ENCODE measurements at regions not wholly inside any gene's neighbourhood (a gene's known extent, or its start where the extent isn't known, plus 50 kb on each side); places are given as distances from the start of the nearest gene placed in this dataset.

DNA sequence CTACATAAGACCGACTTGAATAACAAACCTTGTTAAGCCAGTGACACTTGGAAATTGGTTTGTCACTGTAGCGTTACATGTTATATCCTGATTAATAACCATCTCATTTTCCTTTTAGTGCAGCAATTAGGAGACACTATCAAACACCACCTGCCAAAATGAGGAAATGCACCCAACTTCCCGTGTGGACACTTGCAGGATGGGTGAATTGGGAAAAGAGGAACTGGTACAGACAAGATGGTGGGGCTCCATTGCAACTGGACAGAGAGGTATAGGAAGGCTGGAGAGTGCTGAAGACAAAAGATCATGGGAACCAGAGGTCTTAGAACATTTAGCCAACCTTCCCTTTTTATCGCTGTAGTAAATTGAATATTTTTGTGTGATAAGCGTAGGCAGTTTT lies 816.3 kb upstream of the HS6ST1 start:
- TF ChIP-seq POLR2A (IDR thresholded peaks at IDR 0.05), result no peak
- TF ChIP-seq, protein P1, sequence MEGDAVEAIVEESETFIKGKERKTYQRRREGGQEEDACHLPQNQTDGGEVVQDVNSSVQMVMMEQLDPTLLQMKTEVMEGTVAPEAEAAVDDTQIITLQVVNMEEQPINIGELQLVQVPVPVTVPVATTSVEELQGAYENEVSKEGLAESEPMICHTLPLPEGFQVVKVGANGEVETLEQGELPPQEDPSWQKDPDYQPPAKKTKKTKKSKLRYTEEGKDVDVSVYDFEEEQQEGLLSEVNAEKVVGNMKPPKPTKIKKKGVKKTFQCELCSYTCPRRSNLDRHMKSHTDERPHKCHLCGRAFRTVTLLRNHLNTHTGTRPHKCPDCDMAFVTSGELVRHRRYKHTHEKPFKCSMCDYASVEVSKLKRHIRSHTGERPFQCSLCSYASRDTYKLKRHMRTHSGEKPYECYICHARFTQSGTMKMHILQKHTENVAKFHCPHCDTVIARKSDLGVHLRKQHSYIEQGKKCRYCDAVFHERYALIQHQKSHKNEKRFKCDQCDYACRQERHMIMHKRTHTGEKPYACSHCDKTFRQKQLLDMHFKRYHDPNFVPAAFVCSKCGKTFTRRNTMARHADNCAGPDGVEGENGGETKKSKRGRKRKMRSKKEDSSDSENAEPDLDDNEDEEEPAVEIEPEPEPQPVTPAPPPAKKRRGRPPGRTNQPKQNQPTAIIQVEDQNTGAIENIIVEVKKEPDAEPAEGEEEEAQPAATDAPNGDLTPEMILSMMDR (IDR thresholded peaks at IDR 0.05), result no peak

Data from right lobe of liver (tissue), 4 donors.